Hepatocyte (in vitro differentiated cells): ENCODE measurements at regions not wholly inside any gene's neighbourhood (a gene's known extent, or its start where the extent isn't known, plus 50 kb on each side); places are given as distances from the start of the nearest gene placed in this dataset.

Experiments used
- EZH2 ChIP-seq: fragments of 200-600 bp; sonication (generic); IDR thresholded peaks from 2 replicates; pipeline ENCODE4 v1.6.1; 2016; ENCODE audit warnings: antibody characterized with exemption, mild to moderate bottlenecking, borderline replicate concordance
- EZH2phosphoT487 ChIP-seq: fragments of 200-600 bp; sonication (generic); IDR thresholded peaks from one replicate; pipeline ENCODE4 v1.6.1; 2018; ENCODE audit warnings: antibody characterized with exemption, mild to moderate bottlenecking, low read depth, moderate library complexity; ENCODE audit not compliant: unreplicated experiment, severe bottlenecking
- TF ChIP-seq, protein P1 (sequence below): fragments of 200-600 bp; sonication (generic); IDR thresholded peaks from 2 replicates; pipeline ENCODE4 v1.5.1; 2016; ENCODE audit warnings: antibody characterized with exemption, mild to moderate bottlenecking; ENCODE audit not compliant: poor library complexity

DNA sequence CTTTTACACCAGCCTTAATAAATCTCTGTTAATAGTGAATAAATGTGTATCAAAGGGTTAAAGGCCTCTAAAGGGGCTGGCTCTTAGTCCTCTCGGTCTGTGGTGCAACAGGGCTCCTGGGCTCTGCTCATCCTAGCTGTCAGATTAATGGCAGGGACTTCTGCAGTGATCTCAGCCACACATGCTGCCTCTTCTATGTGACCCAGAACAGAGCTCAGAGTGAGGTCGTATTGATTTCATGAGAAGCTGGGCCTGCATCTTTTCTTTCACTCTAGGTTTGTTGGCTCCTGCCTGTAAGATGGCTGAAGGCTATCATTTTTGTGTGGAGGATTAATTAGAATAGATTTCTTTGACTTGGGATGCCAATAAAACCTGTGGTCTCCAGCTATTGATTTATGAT is 165.0 kb upstream of the GLRA1 start:
- TF ChIP-seq EZH2 (no peak), EZH2phosphoT487 (no peak)
- TF ChIP-seq, protein P1, sequence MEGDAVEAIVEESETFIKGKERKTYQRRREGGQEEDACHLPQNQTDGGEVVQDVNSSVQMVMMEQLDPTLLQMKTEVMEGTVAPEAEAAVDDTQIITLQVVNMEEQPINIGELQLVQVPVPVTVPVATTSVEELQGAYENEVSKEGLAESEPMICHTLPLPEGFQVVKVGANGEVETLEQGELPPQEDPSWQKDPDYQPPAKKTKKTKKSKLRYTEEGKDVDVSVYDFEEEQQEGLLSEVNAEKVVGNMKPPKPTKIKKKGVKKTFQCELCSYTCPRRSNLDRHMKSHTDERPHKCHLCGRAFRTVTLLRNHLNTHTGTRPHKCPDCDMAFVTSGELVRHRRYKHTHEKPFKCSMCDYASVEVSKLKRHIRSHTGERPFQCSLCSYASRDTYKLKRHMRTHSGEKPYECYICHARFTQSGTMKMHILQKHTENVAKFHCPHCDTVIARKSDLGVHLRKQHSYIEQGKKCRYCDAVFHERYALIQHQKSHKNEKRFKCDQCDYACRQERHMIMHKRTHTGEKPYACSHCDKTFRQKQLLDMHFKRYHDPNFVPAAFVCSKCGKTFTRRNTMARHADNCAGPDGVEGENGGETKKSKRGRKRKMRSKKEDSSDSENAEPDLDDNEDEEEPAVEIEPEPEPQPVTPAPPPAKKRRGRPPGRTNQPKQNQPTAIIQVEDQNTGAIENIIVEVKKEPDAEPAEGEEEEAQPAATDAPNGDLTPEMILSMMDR: no peak
